ENCODE measurements at regions not wholly inside any gene's neighbourhood (a gene's known extent, or its start where the extent isn't known, plus 50 kb on each side); places are given as distances from the start of the nearest gene placed in this dataset.

- no peak for TF ChIP-seq CTCF (IDR thresholded peaks at IDR 0.05)
- no peak for TF ChIP-seq POLR2A (IDR thresholded peaks at IDR 0.05)
These were observed 128.5 kb downstream of the ALG10B start for GRCh38 chr12:38445040-38445439.
